Activated CD8-positive, alpha-beta T cell treated with anti-CD3 and anti-CD28 coated beads for 36 hours (primary cell): ENCODE measurements at regions not wholly inside any gene's neighbourhood (a gene's known extent, or its start where the extent isn't known, plus 50 kb on each side); places are given as distances from the start of the nearest gene placed in this dataset.

Experiments
- ATAC-seq: fragments of 200-7000 bp; cut with Tn5 transposase; one replicate; pipeline ENCODE4 v1.10.0; 2021; ENCODE audit warnings: mild to moderate bottlenecking, moderate library complexity
- CTCF ChIA-PET: fragments of 350-600 bp; sonication (Branson Sonifier 250); formaldehyde crosslinking; loops from one replicate; lab custom pipeline; 2021; ENCODE audit warnings: antibody characterized with exemption; lab: Charles Lee
- POLR2A ChIA-PET: fragments of 350-600 bp; sonication (Branson Sonifier 250); formaldehyde crosslinking; loops from one replicate; lab custom pipeline; 2021; ENCODE audit warnings: antibody characterized with exemption; lab: Charles Lee
- DNase-seq: peaks from one replicate; pipeline ENCODE4 v3.0.0-alpha.2; 2020
- H3K27ac Mint-ChIP-seq: one replicate; pipeline ENCODE4 v1.8.0; 2021; ENCODE audit warnings: mild to moderate bottlenecking, mixed read lengths
- H3K27me3 Mint-ChIP-seq: one replicate; pipeline ENCODE4 v1.8.0; 2021; ENCODE audit warnings: mixed read lengths
- H3K36me3 Mint-ChIP-seq: one replicate; pipeline ENCODE4 v1.8.0; 2021; ENCODE audit warnings: low read depth, mixed read lengths
- H3K4me1 Mint-ChIP-seq: one replicate; pipeline ENCODE4 v1.8.0; 2021; ENCODE audit warnings: low read depth, mixed read lengths
- H3K4me3 Mint-ChIP-seq: one replicate; pipeline ENCODE4 v1.8.0; 2021; ENCODE audit warnings: mild to moderate bottlenecking, moderate library complexity, mixed read lengths
- H3K9me3 Mint-ChIP-seq: one replicate; pipeline ENCODE4 v1.8.0; 2021; ENCODE audit warnings: mixed read lengths
- intact Hi-C: fragments of 100-400 bp; cut with micrococcal nuclease; formaldehyde crosslinking; loops from one replicate; pipeline ENCODE4 v1.10.0; 2022
- TF ChIP-seq, protein P1 (sequence below): fragments of 200-600 bp; IDR thresholded peaks from one replicate; pipeline ENCODE4 v1.8.0; 2022; ENCODE audit warnings: antibody characterized with exemption, mild to moderate bottlenecking

DNA sequence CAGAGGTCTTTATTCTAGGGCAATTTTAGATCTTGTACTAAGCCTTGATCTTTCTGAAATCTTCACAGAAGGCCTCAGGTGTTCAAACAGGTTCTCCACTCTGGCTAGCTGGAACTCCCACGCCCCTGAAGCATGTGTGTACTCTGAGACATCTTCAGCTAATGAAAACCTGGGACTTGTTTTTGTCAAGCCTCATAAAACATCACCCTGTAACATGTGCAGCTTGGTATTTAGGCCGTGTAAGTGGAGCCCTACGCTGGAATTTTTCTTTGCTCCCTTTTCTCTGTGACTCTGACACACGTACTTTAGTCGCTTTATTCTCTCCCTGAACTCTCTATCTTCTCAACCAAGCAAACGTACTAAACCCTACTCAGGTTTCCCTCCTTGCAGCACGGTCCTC lies 701.9 kb upstream of the ZP4 start:
- intact Hi-C loops, result no loop called here
- TF ChIP-seq, protein P1, sequence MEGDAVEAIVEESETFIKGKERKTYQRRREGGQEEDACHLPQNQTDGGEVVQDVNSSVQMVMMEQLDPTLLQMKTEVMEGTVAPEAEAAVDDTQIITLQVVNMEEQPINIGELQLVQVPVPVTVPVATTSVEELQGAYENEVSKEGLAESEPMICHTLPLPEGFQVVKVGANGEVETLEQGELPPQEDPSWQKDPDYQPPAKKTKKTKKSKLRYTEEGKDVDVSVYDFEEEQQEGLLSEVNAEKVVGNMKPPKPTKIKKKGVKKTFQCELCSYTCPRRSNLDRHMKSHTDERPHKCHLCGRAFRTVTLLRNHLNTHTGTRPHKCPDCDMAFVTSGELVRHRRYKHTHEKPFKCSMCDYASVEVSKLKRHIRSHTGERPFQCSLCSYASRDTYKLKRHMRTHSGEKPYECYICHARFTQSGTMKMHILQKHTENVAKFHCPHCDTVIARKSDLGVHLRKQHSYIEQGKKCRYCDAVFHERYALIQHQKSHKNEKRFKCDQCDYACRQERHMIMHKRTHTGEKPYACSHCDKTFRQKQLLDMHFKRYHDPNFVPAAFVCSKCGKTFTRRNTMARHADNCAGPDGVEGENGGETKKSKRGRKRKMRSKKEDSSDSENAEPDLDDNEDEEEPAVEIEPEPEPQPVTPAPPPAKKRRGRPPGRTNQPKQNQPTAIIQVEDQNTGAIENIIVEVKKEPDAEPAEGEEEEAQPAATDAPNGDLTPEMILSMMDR, result no peak
- CTCF ChIA-PET, result no interaction called here
- Mint-ChIP-seq H3K27me3 (no peaks in the 10 kb centered on the region), H3K9me3 (peaks cover 5% of the 10 kb centered on the region), H3K4me1 (no peaks in the 10 kb centered on the region), H3K27ac (no peak overlapping the region), H3K4me3 (no peak overlapping the region), H3K36me3 (no peaks in the 10 kb centered on the region)
- ATAC-seq (no peak), DNase-seq (no peak)
- POLR2A ChIA-PET, result no interaction called here

DNA sequence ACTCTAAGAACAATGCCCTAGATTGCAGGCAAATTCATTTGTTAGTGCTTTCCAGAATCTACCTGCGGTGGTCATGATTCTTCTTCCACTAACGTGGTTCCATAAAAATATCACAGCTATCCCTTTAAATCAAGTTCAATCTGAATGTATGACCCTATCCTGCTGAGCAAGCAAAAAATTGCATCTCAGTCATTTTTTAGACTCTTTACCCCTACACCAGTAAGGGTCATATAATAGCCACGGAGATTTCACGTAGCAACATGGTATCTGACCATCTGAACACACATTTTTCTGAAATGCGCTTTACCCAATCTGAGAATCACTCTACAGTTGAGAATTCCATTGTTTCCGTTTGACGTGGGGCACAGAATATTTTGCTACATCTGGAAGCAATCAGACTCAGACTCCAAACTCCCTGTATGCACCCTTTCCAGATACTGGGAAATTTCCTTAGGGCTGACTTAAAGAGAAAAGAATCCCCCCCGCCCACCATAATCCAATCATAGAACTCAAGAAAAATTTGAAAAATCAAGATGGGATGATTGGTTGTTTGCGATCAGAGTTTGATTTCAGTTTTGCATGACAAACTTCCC lies 699.2 kb upstream of the ZP4 start:
- ATAC-seq (no peak), DNase-seq (no peak)
- ChIA-PET CTCF (no interaction called here), POLR2A (no interaction called here)
- Mint-ChIP-seq H3K4me1 (no peaks in the 10 kb centered on the region), H3K27ac (no peak overlapping the region), H3K9me3 (peaks cover 10% of the 10 kb centered on the region), H3K27me3 (no peaks in the 10 kb centered on the region), H3K36me3 (no peaks in the 10 kb centered on the region), H3K4me3 (no peak overlapping the region)
- TF ChIP-seq, protein P1, result no peak
- intact Hi-C loops, result no loop called here

DNA sequence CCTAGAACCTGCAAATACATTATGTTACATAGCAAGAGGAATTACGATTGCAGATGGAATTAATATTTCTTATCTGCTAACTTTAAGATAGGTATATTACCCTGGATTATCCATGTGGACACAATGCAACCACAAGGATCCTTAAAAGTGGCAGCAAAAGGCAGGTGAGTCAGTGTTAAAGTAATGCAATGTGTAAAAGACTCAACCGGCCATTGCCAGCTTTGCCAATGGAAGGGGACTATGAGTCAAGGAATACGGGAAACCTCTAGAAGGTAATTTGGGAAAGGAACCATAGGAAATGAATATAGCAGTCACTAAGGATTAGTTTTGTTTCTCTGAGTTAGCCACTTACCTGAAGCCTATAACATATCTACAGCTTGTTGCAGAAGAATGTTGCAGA lies 692.1 kb upstream of the ZP4 start:
- Mint-ChIP-seq H3K36me3 (no peaks in the 10 kb centered on the region), H3K9me3 (peaks cover 9% of the 10 kb centered on the region), H3K4me1 (no peaks in the 10 kb centered on the region), H3K27ac (no peak overlapping the region), H3K4me3 (no peak overlapping the region), H3K27me3 (no peaks in the 10 kb centered on the region)
- DNase-seq (no peak), ATAC-seq (no peak)
- intact Hi-C loops, result no loop called here
- TF ChIP-seq, protein P1, result no peak
- ChIA-PET POLR2A (no interaction called here), CTCF (no interaction called here)

DNA sequence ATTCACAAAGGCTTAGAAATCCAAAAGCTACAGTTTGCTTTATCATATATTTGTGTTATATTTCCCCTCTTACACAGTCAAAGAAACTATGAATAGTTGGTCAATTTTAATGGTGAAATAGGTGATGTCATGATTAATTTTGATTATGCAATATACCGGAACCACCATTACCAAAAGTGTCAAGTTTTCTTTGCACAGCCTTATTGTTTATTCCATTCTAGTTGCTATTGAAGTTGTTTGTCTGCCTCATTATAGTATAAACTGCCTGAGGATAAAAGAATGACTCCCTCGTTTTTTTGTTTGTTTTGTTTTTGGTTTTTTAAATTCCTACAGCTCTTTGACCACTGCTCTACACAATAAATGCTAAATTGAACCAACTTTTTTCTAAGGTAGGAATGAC lies 690.6 kb upstream of the ZP4 start:
- no peak overlapping the region for H3K4me3 Mint-ChIP-seq
- no peaks in the 10 kb centered on the region for H3K27me3 Mint-ChIP-seq
- CTCF ChIA-PET, result no interaction called here
- no peak overlapping the region for H3K27ac Mint-ChIP-seq
- DNase-seq, result no peak
- no peaks in the 10 kb centered on the region for H3K36me3 Mint-ChIP-seq
- no peaks in the 10 kb centered on the region for H3K4me1 Mint-ChIP-seq
- POLR2A ChIA-PET, result no interaction called here
- ATAC-seq, result no peak
- intact Hi-C loops, result no loop called here
- TF ChIP-seq, protein P1, result no peak
- H3K9me3 Mint-ChIP-seq, result peaks cover 6% of the 10 kb centered on the region

GRCh38 chr1:238568735-238569134 lies 678.0 kb upstream of the ZP4 start:
- no peak overlapping the region for H3K27ac Mint-ChIP-seq
- POLR2A ChIA-PET, result no interaction called here
- no peaks in the 10 kb centered on the region for H3K4me1 Mint-ChIP-seq
- no peak for DNase-seq
- no peak for ATAC-seq
- H3K36me3 Mint-ChIP-seq, result no peaks in the 10 kb centered on the region
- CTCF ChIA-PET, result no interaction called here
- intact Hi-C loops, result no loop called here
- H3K9me3 Mint-ChIP-seq, result peaks cover 9% of the 10 kb centered on the region
- no peak overlapping the region for H3K4me3 Mint-ChIP-seq
- no peaks in the 10 kb centered on the region for H3K27me3 Mint-ChIP-seq
- TF ChIP-seq, protein P1, result no peak
